ENCODE measurements at regions not wholly inside any gene's neighbourhood (a gene's known extent, or its start where the extent isn't known, plus 50 kb on each side); places are given as distances from the start of the nearest gene placed in this dataset.

- TF ChIP-seq POLR2A (IDR thresholded peaks at IDR 0.05) (no peak), CTCF (IDR thresholded peaks at IDR 0.05) (no peak), POLR2AphosphoS5 (IDR thresholded peaks at IDR 0.05; ENCODE audit: insufficient read depth in 1 of 2, low read depth in 1 of 2) (no peak)
Measured at GRCh38 chr7:18119985-18120384, 92.3 kb upstream of the PRPS1L1 start.
